Astrocyte of the spinal cord (primary cell): ENCODE measurements at regions not wholly inside any gene's neighbourhood (a gene's known extent, or its start where the extent isn't known, plus 50 kb on each side); places are given as distances from the start of the nearest gene placed in this dataset.

Experiments
- DNase-seq: peaks from one replicate; pipeline ENCODE4 v3.0.0; 2011; ENCODE audit warnings: low read depth, low spot score
- H3K4me3 ChIP-seq: 2 replicates; pipeline ENCODE4 v1.5.1; 2011; ENCODE audit warnings: low read depth, mild to moderate bottlenecking, low read length, moderate library complexity
- in situ Hi-C: cut with HindIII; loops from 2 replicates; pipeline ENCODE4 v1.10.0; 2017; ENCODE audit warnings: low sequenced_read_pairs
- TF ChIP-seq, protein P1 (sequence below): IDR thresholded peaks from 2 replicates; pipeline ENCODE4 v1.5.1; 2012; ENCODE audit warnings: low read depth, mild to moderate bottlenecking, low read length, inconsistent platforms

DNA sequence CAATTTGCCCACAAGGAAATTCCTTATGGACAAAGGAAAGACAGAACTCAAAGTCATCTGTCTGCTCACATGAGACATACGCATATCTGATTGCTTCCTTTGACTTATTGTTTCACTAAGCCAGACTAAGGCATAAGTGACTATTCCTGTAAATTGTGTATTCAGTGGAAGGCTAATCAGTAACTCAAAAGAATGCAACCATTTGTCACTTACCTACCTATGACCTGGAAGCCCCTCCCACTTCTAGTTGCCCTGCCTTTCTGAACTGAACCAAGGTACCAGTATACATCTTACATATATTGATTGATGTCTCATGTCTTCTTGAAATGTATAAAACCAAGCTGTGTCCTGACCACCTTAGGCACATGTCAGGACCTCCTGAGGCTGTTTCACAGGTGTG is 53.5 kb upstream of the PROK2 start:
- in situ Hi-C loops, result no loop called here
- no peak overlapping the region for H3K4me3 ChIP-seq
- DNase-seq, result no peak
- TF ChIP-seq, protein P1, sequence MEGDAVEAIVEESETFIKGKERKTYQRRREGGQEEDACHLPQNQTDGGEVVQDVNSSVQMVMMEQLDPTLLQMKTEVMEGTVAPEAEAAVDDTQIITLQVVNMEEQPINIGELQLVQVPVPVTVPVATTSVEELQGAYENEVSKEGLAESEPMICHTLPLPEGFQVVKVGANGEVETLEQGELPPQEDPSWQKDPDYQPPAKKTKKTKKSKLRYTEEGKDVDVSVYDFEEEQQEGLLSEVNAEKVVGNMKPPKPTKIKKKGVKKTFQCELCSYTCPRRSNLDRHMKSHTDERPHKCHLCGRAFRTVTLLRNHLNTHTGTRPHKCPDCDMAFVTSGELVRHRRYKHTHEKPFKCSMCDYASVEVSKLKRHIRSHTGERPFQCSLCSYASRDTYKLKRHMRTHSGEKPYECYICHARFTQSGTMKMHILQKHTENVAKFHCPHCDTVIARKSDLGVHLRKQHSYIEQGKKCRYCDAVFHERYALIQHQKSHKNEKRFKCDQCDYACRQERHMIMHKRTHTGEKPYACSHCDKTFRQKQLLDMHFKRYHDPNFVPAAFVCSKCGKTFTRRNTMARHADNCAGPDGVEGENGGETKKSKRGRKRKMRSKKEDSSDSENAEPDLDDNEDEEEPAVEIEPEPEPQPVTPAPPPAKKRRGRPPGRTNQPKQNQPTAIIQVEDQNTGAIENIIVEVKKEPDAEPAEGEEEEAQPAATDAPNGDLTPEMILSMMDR, result no peak
